ENCODE measurements at regions not wholly inside any gene's neighbourhood (a gene's known extent, or its start where the extent isn't known, plus 50 kb on each side); places are given as distances from the start of the nearest gene placed in this dataset.

GRCh38 chr2:52429740-52430139, 1337.9 kb upstream of the CHAC2 start:
- H3K4me1 ChIP-seq (ENCODE audit: insufficient read depth): no peaks in the 10 kb centered on the region
- no peaks in the 10 kb centered on the region for H3K27me3 ChIP-seq (ENCODE audit: insufficient read depth)
- H3K36me3 ChIP-seq (ENCODE audit: insufficient read depth): no peaks in the 10 kb centered on the region
- H3K9me2 ChIP-seq (ENCODE audit: insufficient read depth): peaks cover 2% of the 10 kb centered on the region; the same call in 1 of the 2 replicates
- no peak for TF ChIP-seq EZH2 (IDR thresholded peaks at IDR 0.05; ENCODE audit: low read depth, unreplicated experiment)
- TF ChIP-seq EZH2phosphoT487 (IDR thresholded peaks at IDR 0.05; ENCODE audit: unreplicated experiment): no peak
- no peak for TF ChIP-seq ZNF462 (CRISPR knock-in tag; IDR thresholded peaks at IDR 0.05)
- TF ChIP-seq CREB1 (CRISPR knock-in tag; IDR thresholded peaks at IDR 0.05; ENCODE audit: low read depth): no peak
- TF ChIP-seq POLR2AphosphoS5 (IDR thresholded peaks at IDR 0.05; ENCODE audit: low read depth): no peak
- no peak for TF ChIP-seq REST (IDR thresholded peaks at IDR 0.05; ENCODE audit: unreplicated experiment)
- H3K4me3 Mint-ChIP-seq: no peak overlapping the region
- peaks cover 8% of the 10 kb centered on the region; the same call in 2 of the 3 replicates for H3K4me1 Mint-ChIP-seq
- H3K27me3 Mint-ChIP-seq (ENCODE audit: insufficient read depth, low read depth, poor library complexity): peaks cover 3% of the 10 kb centered on the region
- DNase-seq (ENCODE audit: low spot score) (no peak), ATAC-seq (no peak)
- no peak overlapping the region for H3K4me3 ChIP-seq
- no peak overlapping the region for H3K4me2 ChIP-seq
- H4K20me1 ChIP-seq (replicated peaks; ENCODE audit: insufficient read depth): no peaks in the 10 kb centered on the region
- no peaks in the 10 kb centered on the region for H3K79me2 ChIP-seq (replicated peaks; ENCODE audit: insufficient read depth)
- no peak overlapping the region for H3K27ac Mint-ChIP-seq
- no peaks in the 10 kb centered on the region; the same call in 2 of the 3 replicates for H3K9me3 Mint-ChIP-seq
- H3K27ac ChIP-seq (ENCODE audit: low read depth): no peak overlapping the region
- no peaks in the 10 kb centered on the region for H3F3A ChIP-seq (replicated peaks; ENCODE audit: low read depth)
- H3K36me3 Mint-ChIP-seq (ENCODE audit: low read depth): no peaks in the 10 kb centered on the region
- H2AFZ ChIP-seq: no peak overlapping the region

Measured in GM23338 (cell line).